ENCODE measurements at regions not wholly inside any gene's neighbourhood (a gene's known extent, or its start where the extent isn't known, plus 50 kb on each side); places are given as distances from the start of the nearest gene placed in this dataset.

GRCh38 chr9:108290839-108291585 lies 564.8 kb downstream of the ACTL7B start:
- TF ChIP-seq SIN3B (IDR thresholded peaks at IDR 0.05; ENCODE audit: low read length) (no peak), TAF15 (IDR thresholded peaks at IDR 0.05; ENCODE audit: low read depth, low read length, poor library complexity, severe bottlenecking) (no peak), MYNN (CRISPR knock-in tag; IDR thresholded peaks at IDR 0.05; ENCODE audit: low read depth) (no peak), ARID2 (CRISPR knock-in tag; IDR thresholded peaks at IDR 0.05; ENCODE audit: borderline replicate concordance) (no peak)

Measured in HepG2 (cell line).